ENCODE measurements at regions not wholly inside any gene's neighbourhood (a gene's known extent, or its start where the extent isn't known, plus 50 kb on each side); places are given as distances from the start of the nearest gene placed in this dataset.
"Not testable (repeated sequence)": the region's sequence is repeated elsewhere in the genome, so short reads cannot be mapped to it uniquely, and the experiment has no call there.

GRCh38 chr10:107520348-107520747 is 355.8 kb upstream of the SORCS1 start:
- DNase-seq (ENCODE audit: low spot score), result no peak

- DNase-seq (ENCODE audit: low spot score), result no peak
Measured at GRCh38 chr10:107517811-107518210, 353.3 kb upstream of the SORCS1 start.

- DNase-seq (ENCODE audit: low spot score), result no peak
Measured at GRCh38 chr10:107516349-107516748, 351.8 kb upstream of the SORCS1 start.

GRCh38 chr10:107504011-107504410 is 339.5 kb upstream of the SORCS1 start:
- not testable (repeated sequence) for DNase-seq (ENCODE audit: low spot score)

GRCh38 chr10:107502229-107502985 is 337.9 kb upstream of the SORCS1 start:
- no peak for DNase-seq (ENCODE audit: low spot score)

- no peak for DNase-seq (ENCODE audit: low spot score)
Measured at GRCh38 chr10:107498983-107499382, 334.5 kb upstream of the SORCS1 start.

- no peak for DNase-seq (ENCODE audit: low spot score)
Measured at GRCh38 chr10:107497024-107497423, 332.5 kb upstream of the SORCS1 start.

- DNase-seq (ENCODE audit: low spot score), result no peak
Measured at GRCh38 chr10:107496594-107496993, 332.1 kb upstream of the SORCS1 start.

GRCh38 chr10:107492389-107492788 is 327.9 kb upstream of the SORCS1 start:
- DNase-seq (ENCODE audit: low spot score), result no peak

GRCh38 chr10:107490389-107490788 is 325.9 kb upstream of the SORCS1 start:
- DNase-seq (ENCODE audit: low spot score), result no peak

- no peak for DNase-seq (ENCODE audit: low spot score)
Measured at GRCh38 chr10:107487284-107487683, 322.8 kb upstream of the SORCS1 start.

- DNase-seq (ENCODE audit: low spot score), result no peak
Measured at GRCh38 chr10:107485019-107485418, 320.5 kb upstream of the SORCS1 start.

GRCh38 chr10:107481881-107482280 is 317.4 kb upstream of the SORCS1 start:
- DNase-seq (ENCODE audit: low spot score), result no peak

- no peak for DNase-seq (ENCODE audit: low spot score)
Measured at GRCh38 chr10:107481224-107481623, 316.7 kb upstream of the SORCS1 start.

- no peak for DNase-seq (ENCODE audit: low spot score)
Measured at GRCh38 chr10:107480781-107481180, 316.3 kb upstream of the SORCS1 start.

- DNase-seq (ENCODE audit: low spot score), result no peak
Measured at GRCh38 chr10:107477266-107477665, 312.8 kb upstream of the SORCS1 start.

GRCh38 chr10:107476408-107476807 is 311.9 kb upstream of the SORCS1 start:
- DNase-seq (ENCODE audit: low spot score), result no peak

GRCh38 chr10:107474650-107475049 is 310.1 kb upstream of the SORCS1 start:
- DNase-seq (ENCODE audit: low spot score), result no peak

- no peak for DNase-seq (ENCODE audit: low spot score)
Measured at GRCh38 chr10:107473225-107473624, 308.7 kb upstream of the SORCS1 start.

- no peak for DNase-seq (ENCODE audit: low spot score)
Measured at GRCh38 chr10:107471911-107472310, 307.4 kb upstream of the SORCS1 start.

- no peak for DNase-seq (ENCODE audit: low spot score)
Measured at GRCh38 chr10:107453561-107453960, 289.1 kb upstream of the SORCS1 start.

GRCh38 chr10:107451047-107451446 is 286.5 kb upstream of the SORCS1 start:
- DNase-seq (ENCODE audit: low spot score), result no peak

- no peak for DNase-seq (ENCODE audit: low spot score)
Measured at GRCh38 chr10:107450056-107450455, 285.6 kb upstream of the SORCS1 start.

GRCh38 chr10:107444443-107444842 is 279.9 kb upstream of the SORCS1 start:
- no peak for DNase-seq (ENCODE audit: low spot score)

Data from AG08396 (cell line).